ENCODE measurements at regions not wholly inside any gene's neighbourhood (a gene's known extent, or its start where the extent isn't known, plus 50 kb on each side); places are given as distances from the start of the nearest gene placed in this dataset.
"Not testable (repeated sequence)": the region's sequence is repeated elsewhere in the genome, so short reads cannot be mapped to it uniquely, and the experiment has no call there.

DNA sequence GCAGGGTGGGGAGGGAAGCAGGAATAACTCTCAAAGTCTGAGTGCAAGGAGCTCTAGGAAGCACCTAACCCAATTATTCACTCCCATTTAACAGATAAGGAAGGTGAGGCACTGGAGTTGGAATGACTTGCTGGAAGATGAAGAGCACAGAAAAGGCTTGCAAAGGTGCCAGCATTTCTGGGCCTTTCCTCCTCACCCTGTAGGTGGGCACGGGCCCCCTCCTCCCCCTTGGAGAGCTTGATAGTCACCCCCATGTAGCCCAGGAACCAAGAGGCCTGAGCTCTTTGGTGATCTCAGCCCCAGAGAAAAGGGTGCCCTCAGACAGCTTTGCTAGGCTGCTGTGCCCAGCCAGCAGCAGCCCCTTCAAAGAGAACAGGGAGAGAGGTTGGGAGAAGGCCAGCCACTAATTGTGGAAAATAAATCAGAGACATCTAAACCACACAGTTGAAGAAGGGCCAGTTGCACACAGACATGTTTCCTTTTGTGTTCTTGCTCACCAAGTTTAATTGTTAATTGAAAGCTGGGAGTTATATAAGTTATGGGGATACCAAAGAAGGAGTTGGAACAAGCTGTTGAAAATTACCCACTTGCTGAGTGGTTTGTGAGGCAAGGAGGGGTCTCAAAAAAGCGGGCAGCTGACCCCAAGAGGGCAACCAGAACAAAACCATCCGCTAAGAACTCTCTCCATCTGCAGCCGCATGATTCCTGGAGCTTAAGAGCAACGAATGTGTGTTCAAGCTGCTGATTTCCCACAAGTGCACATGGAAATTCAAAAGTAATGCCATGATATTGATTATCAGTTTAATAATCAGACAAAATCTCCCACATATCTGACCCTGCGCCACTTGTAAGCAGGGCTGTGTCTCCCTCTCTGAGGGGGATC, 77.0 kb downstream of the MRPL14 start:
- no peak for DNase-seq (ENCODE audit: low read depth)

DNA sequence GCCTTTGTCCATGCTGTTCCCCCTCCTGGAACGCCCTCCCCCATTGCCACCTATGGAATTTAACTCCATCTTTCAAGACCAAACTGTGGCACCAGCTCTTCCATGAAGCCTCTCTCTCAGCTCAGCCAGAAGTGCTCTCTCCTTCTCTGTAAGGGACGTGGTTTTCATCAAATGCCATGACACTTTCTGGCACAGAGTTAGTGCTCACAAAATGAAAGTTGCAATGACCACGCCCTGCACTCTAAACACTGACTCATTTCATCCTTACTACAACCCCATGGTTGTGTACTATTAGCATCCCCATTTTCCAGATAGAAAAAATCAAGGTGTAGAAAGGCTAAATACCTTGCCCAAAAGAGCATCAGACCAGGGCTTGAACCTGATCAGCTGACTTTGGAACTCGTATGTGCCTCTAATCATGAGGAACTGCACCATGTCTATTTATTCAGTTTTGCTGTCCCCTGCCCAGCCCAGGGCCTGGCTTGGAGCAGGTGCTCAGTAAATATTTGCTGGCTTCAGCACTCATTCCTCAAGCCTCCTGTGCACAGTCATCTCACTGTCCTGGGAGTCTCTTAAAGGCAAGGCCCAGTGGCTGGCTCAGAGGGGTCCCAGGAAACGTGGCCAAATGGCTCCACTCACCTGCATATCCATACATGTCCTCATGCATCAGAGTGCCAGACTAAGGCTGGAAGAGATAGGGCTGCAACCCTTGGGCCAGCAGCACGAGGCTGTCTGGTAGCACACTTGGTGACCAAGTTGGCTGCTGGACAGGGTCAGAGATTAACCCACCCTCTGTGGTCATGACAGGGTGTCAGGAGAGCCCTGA, 77.9 kb downstream of the MRPL14 start:
- no peak for DNase-seq (ENCODE audit: low read depth)

DNA sequence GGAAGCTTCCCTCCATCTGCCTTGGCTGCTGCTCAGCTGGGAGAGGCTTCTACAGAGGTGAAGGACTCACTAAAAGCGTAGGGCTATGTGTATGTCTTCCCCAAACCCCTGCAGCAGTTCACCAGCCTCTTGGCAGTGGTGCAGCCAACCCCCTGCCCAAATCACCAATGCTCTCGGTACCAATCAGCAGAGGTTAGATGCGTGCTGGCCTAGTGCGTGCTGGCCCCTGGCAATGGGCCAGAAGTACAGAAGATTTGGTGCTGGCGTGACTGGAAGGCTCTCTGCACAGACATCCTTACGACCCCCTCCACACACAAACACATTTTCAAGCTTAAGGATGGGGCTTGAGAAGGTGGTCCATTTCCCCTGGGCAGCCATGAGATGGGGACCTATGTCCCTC, 79.0 kb downstream of the MRPL14 start:
- DNase-seq (ENCODE audit: low read depth) = no peak

DNA sequence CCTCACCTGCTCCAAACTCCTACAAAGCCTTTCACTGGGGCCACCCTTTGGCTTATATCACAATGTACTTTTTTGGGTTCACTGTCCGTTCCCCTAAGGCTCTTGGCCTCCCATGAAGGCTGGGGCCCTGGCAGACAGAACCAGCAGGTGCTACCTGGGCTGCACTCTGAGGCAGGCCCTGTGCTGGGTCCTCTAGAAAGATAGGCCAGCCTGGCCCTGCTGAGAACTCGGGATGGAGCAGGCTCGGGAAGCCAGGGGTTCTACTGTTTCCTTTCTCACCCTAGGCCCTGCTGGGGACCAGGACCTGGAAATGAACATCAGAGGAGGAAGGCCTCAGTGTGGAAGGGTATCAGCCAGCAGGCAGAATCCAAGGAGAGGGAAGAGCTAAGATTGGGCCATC, 79.5 kb downstream of the MRPL14 start:
- DNase-seq (ENCODE audit: low read depth) = no peak

DNA sequence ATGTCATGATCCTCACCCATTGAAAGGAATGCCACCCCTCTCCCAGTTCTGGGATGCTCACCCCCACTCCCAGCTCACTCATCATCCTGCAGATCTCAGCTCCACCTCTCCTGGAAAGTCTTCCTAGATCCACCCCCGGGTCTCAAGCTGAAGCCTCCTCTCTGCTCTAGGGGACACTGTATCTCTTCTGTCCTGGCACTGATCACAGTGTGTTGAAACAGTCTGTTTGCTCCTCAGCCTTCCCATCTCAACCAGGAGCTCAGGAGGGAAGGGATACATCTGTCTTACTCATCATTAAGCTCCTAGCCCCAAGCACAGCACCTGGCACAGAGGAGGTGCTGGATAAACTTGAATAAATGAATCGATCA, 80.1 kb downstream of the MRPL14 start:
- DNase-seq (ENCODE audit: low read depth) = no peak

DNA sequence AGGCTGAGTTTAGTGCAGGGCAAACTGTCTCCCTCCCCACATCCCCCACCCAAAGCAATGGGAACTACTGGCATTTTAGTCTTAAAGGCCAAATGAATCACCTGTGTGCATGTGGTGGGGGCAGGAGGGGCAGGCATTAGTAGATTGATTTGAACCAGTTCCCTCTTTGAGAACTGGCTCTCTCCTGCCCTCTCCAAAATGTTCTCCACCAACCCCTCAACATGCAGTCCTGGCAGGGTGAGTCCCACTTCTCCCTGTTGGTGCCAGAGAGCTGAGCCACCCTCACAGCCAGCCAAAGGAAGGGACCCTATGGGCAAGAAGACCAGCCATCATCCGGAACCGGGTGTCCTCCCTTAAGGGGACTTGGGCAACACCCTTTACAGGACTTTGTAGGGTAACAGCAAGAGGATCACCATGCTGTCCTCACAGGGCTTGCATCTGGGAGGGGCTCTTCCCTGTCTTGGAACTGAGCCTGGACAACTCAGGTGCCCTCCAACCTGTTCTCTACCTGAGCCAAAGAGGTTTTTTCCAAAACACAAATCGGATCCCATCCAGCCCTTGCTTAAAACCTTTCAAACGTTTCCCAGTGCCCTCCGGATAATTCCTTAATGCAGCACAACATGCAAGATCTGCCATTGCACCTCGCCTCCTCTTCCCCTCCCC, 80.6 kb downstream of the MRPL14 start:
- no peak for DNase-seq (ENCODE audit: low read depth)

DNA sequence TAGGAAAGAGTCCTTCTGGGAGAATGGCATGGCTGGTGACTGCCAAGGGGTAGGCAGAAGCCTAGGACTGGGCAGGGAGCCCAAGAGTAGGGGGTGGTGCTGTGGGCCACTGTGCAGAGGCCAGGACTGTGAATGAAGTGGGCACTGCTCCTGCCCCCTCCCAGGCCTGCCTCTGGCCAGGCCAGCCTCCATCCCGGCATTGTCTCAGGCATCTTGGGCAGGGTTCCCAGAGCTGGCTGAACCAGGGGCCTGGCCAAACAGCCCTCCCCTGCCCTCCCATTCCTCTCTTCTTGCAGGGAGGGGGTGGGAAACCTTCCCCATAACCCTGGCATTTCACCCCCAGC, 81.6 kb downstream of the MRPL14 start:
- DNase-seq (ENCODE audit: low read depth) = no peak

DNA sequence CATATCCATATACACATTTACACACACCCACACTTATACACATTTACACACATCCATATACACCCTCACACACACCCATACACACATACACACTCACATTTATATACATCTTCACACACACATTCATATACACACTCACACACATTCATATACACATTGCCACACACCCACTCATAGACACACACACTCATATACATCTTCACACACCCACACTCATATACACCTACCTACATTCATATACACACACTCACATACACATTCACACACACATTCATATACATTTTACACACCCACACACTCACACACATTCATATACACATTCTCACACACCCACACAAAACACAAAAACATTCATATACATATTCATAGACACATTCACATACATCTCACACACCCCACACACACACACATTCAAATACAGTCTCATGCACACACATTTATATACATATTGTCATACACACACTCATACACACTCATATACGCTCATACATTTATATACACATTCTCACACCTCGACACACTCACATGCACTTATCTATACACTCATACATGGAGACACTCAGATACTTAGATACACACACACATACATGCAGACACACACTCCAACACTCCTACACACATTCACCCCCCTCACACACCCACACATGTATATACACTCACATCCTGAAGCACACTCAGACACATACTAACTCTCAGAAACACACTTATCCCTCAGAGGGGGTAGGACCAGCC, 82.1 kb downstream of the MRPL14 start:
- DNase-seq (ENCODE audit: low read depth) = no peak

DNA sequence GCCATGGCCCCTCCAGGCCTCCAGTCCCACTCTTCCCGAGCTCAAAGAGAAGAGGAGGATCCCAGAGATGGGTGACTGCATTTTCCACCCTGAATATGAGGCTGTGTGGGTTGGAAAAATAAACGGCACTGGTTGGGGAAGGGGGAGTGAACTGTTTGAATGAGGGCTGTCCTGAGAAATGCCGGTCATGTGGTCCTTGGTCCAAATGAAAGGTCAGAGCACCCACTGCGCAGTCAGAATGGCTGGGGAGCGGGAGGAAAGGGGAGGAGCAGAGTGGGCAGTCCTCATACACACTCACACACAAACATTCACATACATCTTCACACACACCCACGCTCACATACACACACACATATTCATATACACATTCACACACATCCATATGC, 83.1 kb downstream of the MRPL14 start:
- no peak for DNase-seq (ENCODE audit: low read depth)

DNA sequence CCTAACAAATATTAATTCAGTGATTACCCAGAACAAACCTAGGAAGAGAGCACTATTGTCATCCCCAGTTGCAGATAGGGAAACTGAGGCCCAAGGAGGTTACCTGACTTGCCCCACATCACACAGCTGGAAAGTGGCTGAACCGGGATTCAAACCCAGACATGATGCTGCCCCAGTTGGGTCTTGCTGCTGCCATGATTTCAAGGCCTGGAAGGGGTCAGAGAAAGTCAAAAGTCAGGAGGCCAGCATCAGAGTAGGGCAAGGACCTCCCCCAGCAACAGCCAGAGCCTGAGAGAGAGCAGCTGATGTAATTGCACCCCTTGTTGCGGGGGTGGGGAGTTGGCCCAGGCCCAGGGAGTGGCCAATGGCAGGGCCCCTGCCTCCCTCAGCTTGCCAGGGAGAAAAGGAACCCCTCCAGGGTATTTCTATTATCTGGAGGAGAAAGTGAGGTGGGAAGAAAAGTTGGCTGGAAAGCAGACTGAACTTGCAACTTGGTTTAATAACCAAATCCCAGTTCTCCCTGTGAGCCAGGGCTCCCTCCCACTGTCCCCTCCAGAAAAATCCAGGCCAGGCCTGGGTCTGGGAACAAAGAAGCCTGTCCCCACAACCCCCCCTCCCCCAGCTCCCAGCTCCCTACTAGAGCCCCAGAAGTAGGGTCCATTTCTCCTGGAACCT, 83.6 kb downstream of the MRPL14 start:
- no peak for DNase-seq (ENCODE audit: low read depth)

DNA sequence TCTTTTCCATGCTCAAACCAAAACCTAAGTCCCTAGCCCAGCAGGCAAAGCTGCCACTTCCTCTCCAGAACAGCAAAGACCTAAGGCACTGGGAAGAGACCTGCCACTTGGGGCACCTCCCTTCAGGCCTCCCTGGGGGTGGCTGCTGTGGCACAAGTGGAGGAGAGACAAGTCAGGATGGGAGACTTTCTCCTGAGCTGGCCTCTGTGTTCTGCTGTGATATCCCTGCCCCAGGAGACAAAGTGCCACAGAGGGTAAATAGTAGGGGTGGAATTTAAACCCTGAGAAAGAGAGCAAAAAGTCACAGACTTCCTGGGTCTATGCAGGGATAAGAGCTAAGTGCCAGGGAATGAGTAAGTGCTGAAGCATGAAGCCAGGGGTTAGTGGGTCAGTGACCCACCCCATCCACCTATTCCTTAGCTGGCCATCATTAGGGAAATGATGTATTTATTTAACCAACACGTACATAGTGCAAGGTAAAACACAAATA, 84.2 kb downstream of the MRPL14 start:
- DNase-seq (ENCODE audit: low read depth) = no peak

DNA sequence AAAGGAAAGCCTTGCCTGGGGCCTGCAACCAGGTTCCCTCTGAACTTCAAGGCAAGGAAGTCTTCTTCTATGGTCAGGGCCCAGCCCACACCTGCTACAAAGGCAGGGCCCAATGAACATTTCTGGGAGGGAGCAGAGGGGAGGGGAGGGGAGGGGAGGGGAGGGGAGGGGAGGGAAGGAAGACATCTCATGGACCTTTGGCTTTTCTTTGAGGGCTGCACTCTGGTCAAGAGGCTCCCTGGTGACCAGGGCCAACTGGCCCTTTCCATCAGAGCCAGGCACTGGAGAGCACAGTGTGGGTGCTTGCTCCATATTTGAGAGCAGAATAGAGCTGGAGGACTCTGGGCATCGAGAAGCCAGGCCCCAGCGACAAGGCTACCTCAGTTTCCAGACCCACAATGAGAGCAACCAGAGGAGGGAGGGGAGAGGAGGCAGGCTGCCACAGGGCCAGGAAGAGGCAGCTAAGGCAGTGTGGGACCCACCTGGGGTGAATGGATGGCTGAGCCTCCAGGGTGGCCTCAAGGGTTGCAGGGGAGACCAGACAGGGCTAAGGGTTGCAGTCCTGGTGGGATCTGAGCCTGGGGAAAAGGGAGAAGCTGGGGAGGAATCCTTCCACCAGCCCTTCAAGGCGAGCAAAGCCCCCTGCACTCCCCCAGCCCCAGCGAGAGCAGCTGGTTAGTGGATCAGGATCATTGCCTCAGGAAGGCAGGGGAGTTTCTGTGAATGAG, 84.8 kb downstream of the MRPL14 start:
- DNase-seq (ENCODE audit: low read depth) = no peak

DNA sequence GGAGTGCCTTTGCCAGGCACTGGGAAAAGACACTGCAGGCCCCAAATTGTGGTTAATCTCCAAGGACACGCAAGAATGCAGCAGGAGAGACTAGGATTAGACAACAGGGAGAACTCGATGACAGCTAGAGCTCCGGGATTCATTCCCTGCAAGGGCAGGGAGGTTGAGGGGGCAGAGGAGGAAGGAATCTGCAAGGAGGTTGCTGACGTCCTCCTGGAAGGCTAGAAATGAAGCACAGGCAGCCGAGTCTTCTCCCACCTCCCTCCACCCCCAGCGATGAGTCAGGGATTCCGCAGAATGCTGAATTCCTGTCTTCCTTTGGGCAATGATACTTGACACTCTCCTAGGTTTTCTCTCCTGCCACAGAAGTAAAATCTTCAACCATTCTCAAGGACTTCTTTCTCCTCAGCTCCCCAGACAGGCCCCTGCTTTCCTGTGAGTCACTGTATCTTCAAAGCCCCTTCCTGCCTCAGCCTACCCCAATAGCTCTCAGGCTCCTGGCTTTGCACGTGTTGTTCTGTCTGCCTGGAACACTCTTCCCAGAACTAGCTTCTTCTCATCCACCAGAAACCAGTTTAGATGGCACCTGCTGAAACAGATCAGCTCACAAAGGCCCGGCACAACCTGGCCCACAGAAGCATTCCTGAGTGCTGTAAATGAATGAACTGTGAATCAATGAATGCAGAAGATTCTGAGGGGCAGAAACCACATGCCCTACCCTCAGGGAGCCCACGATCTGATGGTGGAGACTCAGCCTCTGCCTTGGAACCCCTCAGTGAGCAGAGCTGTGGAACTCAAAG, 85.6 kb downstream of the MRPL14 start:
- no peak for DNase-seq (ENCODE audit: low read depth)

DNA sequence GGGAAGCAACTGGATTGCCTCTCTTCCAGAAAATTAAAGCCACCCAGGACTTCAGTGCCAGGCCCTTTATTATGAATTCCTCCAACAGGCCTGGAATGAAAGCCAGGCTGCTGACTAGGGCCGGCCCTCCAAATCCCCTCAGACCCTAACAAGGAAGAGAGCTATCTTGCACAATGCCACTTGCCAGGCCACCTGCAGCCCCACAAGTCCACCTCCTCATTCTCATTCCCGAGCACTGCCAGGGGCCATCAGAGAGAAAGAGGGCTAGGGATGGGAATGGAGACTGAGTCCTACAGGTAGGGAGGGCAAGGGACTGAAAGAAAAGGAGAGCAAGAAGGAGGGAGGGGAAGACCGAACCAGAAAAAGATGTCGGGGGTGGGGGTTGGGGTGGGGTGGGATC, 86.5 kb downstream of the MRPL14 start:
- no peak for DNase-seq (ENCODE audit: low read depth)

DNA sequence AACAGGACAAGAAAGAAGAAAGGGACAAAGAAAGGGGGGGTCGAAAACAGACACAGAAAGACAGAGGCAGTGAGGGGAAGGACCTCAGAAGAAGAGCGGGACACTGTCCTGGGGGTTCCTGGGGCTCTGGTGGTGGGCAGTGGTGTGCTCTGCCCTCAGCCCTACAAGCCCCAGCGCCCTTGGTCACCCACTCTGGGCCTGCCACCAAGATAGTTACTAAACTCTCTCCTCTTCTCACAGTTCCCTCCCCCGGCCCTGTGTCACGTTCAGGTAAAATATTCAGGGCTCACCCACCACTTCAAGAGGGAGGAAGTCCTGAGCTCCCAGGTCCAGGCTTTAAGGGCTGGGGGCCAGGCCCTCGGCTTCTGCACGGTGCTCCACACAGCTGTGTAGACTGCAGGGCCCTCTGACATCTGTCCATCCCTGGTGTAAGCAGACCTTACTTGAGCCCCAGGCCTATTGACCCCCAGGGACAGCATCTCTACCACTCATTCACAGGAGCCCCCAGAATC, 87.4 kb downstream of the MRPL14 start:
- no peak for DNase-seq (ENCODE audit: low read depth)

DNA sequence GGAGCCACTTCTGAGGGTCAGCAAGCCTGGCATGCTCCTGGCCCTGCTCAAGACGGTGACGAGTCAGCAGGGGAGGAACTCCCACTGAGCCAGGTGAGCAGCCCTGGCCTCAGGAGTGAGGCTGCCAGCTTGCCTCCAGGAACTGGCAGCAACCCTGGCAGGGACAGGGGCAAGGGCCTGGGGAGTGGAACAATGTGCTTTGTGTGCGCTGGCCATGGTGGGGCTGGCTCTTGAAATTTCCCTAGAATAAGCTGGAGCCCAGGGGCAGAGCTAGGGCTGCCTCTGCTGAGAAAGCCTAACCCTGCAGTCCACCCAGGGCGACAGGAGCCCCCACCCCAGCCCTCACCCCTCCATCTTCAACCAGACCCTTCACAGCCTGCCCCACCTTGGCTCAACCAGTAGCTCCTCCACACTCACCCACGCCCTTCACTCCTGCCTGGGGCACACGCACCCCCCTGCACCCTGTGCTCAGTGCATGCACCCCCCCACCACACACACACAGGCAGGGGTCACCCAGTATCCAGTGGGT, 88.0 kb downstream of the MRPL14 start:
- DNase-seq (ENCODE audit: low read depth) = no peak

DNA sequence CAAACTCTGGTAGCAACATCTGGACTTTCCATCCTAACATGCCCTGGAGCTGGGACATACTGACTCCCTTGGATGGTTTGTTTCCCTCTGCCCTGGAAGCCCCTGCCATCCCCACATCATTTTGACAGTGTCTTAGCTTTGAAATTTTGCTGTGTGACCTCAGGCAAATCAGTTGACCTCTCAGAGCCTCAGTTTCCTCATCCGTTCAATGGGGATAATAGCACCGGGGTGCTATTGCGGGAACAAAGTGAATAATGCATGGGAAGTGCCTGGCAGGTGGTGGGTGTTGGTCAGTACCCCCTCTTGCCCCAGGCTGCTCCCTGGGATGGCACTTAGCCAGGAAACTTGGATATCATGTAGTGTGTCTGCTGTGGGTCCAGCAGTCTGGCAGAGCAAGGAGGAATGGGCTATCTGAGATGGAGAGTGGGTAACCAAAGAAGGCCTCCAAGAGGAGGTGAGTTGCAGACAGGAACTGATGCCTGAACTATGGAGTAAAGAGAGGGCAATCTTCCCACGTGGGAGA, 88.6 kb downstream of the MRPL14 start:
- DNase-seq (ENCODE audit: low read depth) = no peak

DNA sequence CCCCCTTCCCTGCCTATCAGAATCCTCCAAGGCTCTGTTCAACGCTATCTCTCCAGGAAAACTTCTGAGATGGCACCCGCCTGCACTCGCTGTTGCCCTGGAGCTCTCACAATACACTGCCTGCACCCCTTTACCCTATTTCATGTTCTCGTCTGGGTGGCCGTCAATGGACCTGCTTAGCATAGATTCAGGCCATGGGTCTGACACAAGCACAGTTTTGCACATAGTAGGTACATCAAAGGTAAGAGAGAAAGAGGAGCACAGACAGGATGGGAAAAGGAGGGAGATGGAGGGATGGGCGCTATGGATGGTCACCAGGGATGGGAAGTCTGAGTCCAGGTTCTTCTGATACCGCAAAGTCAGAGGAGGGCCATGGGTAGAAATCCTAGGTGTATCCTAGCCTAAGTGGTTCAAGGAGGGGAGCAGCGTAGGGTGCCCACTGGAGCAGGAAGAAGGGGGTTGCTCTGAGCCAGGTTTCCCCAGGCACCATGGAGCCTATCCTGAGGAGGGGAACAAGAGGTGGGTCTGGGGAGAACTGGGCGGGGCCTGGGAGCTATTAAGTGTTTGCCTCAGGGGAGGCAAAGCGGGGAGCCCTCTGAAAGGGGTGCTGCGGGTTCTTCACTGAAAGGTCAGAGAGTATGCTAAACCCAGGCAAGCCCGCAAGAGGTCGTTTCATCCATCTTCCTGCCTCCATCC, 89.3 kb downstream of the MRPL14 start:
- DNase-seq (ENCODE audit: low read depth) = no peak

DNA sequence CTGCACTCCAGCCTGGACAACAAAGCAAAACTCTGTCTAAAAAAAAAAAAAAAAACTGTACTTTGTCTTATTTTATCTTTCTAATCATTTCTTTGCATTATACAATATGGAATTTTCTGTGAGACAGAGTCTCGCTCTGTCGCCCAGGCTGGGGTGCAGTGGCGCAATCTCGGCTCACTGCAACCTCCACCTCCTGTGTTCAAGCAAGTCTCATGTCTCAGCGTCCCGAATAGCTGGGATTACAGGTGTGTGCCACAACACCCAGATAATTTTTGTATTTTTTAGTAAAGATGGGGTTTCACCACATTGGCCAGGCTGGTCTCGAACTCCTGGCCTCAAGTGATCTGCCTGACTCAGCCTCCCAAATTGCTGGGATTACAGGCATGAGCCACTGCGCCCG, 90.0 kb downstream of the MRPL14 start:
- not testable (repeated sequence) for DNase-seq (ENCODE audit: low read depth)

Measured in stimulated activated CD8-positive, alpha-beta memory T cell treated with anti-CD3 and anti-CD28 coated beads, Interleukin-12 subunit alpha, Interleukin-12 subunit beta, amount 100 ng/mL, for 4 hours (primary cell).